ENCODE measurements at regions not wholly inside any gene's neighbourhood (a gene's known extent, or its start where the extent isn't known, plus 50 kb on each side); places are given as distances from the start of the nearest gene placed in this dataset.

- TF ChIP-seq POLR2A (IDR thresholded peaks at IDR 0.05; ENCODE audit: extremely low read depth, insufficient read length): no peak
- TF ChIP-seq CTCF (IDR thresholded peaks at IDR 0.05; ENCODE audit: low read depth, low read length): no peak
- no peak for TF ChIP-seq MAX (IDR thresholded peaks at IDR 0.05; ENCODE audit: low read depth, low read length)
- TF ChIP-seq MYC (IDR thresholded peaks at IDR 0.05; ENCODE audit: low read depth, low read length): no peak
These were observed 161.0 kb upstream of the PFN2 start for GRCh38 chr3:150131663-150132062.

Data from NB4 (cell line).